ENCODE measurements at regions not wholly inside any gene's neighbourhood (a gene's known extent, or its start where the extent isn't known, plus 50 kb on each side); places are given as distances from the start of the nearest gene placed in this dataset.

DNA sequence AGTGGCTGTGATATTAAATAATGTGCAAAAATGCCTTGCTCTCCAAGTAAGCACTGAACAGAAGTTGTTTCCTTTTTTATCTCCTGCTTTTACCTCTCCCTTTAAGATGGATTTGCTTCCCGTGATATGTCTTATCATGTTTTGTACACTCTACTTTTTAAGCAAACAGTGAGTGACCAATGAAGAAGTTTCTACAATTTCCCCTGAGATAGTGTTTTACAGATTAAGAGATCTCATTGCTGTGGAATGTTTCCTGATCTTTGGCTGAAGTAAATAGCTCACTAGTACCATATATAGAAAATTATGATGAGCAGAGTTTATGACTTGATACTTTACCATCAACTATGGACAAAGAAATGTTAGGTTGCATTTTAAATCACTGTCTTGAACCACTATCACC lies 184.8 kb upstream of the PDE3A start:
- TF ChIP-seq, protein P1, sequence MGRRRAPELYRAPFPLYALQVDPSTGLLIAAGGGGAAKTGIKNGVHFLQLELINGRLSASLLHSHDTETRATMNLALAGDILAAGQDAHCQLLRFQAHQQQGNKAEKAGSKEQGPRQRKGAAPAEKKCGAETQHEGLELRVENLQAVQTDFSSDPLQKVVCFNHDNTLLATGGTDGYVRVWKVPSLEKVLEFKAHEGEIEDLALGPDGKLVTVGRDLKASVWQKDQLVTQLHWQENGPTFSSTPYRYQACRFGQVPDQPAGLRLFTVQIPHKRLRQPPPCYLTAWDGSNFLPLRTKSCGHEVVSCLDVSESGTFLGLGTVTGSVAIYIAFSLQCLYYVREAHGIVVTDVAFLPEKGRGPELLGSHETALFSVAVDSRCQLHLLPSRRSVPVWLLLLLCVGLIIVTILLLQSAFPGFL (CRISPR knock-in tag; IDR thresholded peaks at IDR 0.05) = no peak
- TF ChIP-seq, protein P2, sequence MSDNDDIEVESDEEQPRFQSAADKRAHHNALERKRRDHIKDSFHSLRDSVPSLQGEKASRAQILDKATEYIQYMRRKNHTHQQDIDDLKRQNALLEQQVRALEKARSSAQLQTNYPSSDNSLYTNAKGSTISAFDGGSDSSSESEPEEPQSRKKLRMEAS (CRISPR knock-in tag; IDR thresholded peaks at IDR 0.05) = no peak
- TF ChIP-seq CXXC5 (CRISPR knock-in tag; IDR thresholded peaks at IDR 0.05) (no peak), CHD1 (IDR thresholded peaks at IDR 0.05; ENCODE audit: low read length) (no peak), RFX5 (IDR thresholded peaks at IDR 0.05; ENCODE audit: low read depth, low read length) (no peak), ZNF589 (CRISPR knock-in tag; IDR thresholded peaks at IDR 0.05; ENCODE audit: low read depth) (no peak), ZNF668 (CRISPR knock-in tag; IDR thresholded peaks at IDR 0.05) (no peak)
- TF ChIP-seq, protein P3, sequence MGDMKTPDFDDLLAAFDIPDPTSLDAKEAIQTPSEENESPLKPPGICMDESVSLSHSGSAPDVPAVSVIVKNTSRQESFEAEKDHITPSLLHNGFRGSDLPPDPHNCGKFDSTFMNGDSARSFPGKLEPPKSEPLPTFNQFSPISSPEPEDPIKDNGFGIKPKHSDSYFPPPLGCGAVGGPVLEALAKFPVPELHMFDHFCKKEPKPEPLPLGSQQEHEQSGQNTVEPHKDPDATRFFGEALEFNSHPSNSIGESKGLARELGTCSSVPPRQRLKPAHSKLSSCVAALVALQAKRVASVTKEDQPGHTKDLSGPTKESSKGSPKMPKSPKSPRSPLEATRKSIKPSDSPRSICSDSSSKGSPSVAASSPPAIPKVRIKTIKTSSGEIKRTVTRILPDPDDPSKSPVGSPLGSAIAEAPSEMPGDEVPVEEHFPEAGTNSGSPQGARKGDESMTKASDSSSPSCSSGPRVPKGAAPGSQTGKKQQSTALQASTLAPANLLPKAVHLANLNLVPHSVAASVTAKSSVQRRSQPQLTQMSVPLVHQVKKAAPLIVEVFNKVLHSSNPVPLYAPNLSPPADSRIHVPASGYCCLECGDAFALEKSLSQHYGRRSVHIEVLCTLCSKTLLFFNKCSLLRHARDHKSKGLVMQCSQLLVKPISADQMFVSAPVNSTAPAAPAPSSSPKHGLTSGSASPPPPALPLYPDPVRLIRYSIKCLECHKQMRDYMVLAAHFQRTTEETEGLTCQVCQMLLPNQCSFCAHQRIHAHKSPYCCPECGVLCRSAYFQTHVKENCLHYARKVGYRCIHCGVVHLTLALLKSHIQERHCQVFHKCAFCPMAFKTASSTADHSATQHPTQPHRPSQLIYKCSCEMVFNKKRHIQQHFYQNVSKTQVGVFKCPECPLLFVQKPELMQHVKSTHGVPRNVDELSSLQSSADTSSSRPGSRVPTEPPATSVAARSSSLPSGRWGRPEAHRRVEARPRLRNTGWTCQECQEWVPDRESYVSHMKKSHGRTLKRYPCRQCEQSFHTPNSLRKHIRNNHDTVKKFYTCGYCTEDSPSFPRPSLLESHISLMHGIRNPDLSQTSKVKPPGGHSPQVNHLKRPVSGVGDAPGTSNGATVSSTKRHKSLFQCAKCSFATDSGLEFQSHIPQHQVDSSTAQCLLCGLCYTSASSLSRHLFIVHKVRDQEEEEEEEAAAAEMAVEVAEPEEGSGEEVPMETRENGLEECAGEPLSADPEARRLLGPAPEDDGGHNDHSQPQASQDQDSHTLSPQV (IDR thresholded peaks at IDR 0.05) = no peak
- TF ChIP-seq, protein P4, sequence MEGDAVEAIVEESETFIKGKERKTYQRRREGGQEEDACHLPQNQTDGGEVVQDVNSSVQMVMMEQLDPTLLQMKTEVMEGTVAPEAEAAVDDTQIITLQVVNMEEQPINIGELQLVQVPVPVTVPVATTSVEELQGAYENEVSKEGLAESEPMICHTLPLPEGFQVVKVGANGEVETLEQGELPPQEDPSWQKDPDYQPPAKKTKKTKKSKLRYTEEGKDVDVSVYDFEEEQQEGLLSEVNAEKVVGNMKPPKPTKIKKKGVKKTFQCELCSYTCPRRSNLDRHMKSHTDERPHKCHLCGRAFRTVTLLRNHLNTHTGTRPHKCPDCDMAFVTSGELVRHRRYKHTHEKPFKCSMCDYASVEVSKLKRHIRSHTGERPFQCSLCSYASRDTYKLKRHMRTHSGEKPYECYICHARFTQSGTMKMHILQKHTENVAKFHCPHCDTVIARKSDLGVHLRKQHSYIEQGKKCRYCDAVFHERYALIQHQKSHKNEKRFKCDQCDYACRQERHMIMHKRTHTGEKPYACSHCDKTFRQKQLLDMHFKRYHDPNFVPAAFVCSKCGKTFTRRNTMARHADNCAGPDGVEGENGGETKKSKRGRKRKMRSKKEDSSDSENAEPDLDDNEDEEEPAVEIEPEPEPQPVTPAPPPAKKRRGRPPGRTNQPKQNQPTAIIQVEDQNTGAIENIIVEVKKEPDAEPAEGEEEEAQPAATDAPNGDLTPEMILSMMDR (IDR thresholded peaks at IDR 0.05 in 2 of 3, conservative IDR thresholded peaks at IDR 0.05 in 1 of 3; ENCODE audit: insufficient read depth in 2 of 3, low read depth in 1 of 3, low read length in 3 of 3) = no peak
- TF ChIP-seq, protein P5, sequence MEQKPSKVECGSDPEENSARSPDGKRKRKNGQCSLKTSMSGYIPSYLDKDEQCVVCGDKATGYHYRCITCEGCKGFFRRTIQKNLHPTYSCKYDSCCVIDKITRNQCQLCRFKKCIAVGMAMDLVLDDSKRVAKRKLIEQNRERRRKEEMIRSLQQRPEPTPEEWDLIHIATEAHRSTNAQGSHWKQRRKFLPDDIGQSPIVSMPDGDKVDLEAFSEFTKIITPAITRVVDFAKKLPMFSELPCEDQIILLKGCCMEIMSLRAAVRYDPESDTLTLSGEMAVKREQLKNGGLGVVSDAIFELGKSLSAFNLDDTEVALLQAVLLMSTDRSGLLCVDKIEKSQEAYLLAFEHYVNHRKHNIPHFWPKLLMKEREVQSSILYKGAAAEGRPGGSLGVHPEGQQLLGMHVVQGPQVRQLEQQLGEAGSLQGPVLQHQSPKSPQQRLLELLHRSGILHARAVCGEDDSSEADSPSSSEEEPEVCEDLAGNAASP (IDR thresholded peaks at IDR 0.05) = no peak
- TF ChIP-seq, protein P6, sequence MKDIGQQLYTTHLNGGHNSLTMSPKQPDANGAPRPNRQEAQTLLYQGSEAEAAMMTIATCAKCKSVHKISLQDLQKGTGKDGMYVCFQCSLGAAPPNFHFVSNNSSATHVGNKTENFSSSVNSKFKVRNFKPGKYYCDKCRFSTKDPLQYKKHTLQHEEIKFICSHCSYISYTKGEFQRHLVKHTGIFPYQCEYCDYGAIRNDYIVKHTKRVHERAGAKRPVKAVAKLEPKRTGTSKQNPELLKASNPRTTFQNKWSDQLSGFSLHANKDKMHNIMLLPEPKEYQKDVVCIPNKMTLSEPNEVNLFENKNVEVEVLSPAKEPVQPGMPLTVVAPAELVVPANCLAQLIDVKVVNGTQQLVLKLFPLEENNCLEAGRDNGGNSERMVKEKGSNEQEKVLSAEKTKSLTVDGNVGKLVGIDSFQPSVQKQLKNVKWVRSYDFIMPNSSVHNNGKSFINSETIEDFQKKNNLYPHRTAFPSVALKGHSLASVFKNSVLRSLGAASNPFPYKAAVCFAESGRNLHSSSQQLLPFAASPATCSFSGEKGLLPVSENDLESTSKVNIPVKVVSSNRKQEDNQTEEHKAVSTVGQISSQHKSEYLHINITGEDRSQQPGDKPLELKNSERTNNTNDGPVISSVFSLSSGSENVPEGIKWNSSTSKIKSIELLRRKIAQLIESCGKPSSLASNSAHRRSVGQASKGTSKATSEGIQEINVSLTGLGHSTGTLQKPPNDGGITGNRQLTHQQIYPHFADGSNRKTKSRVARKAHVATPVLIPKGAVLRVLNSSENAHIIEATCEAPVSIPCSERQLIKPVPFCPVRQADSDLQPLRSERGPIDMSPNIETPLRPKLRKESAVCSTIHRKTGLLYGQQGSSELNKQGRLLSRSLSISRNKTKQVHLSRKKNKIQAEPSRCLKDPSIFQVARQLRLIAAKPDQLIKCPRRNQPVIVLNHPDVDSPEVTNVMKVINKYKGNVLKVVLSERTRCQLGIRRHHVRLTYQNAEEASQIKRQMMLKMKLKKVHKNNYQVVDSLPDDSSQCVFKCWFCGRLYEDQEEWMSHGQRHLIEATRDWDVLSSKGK (CRISPR knock-in tag; IDR thresholded peaks at IDR 0.05) = no peak

Data from K562 (cell line).